HepG2 (cell line): ENCODE measurements at regions not wholly inside any gene's neighbourhood (a gene's known extent, or its start where the extent isn't known, plus 50 kb on each side); places are given as distances from the start of the nearest gene placed in this dataset.

Experiments
- ATAC-seq: fragments of 200-7000 bp; cut with Tn5 transposase; 3 replicates; pipeline ENCODE4 v1.9.1; 2020; ENCODE audit warnings: mild to moderate bottlenecking, moderate library complexity
- BruUV-seq: library from RNA; stranded (reverse); fragments of 400-500 nt; replicated peaks from 2 replicates; lab custom pipeline; 2021; lab: Mats Ljungman, UMichigan
- CTCF ChIA-PET: fragments of 300-600 bp; formaldehyde crosslinking; extraction: SDS; loops from one replicate; lab custom pipeline; 2021; ENCODE audit warnings: low total read pairs, inconsistent platforms, low intra/inter-chr PET ratio; lab: Yijun Ruan, JAX
- POLR2A ChIA-PET: fragments of 350-600 bp; sonication (Branson Sonifier 250); formaldehyde crosslinking; loops from one replicate; lab custom pipeline; 2020; ENCODE audit warnings: antibody characterized with exemption, inconsistent platforms; lab: Yijun Ruan, JAX
- DNase-seq: peaks from one replicate; pipeline ENCODE4 v3.0.0-alpha.2; 2015; ENCODE audit warnings: low spot score
- FAIRE-seq: peaks from 3 replicates; lab custom pipeline; 2011; peaks lifted over from hg19 to GRCh38; lab: Jason Lieb, UNC
- H2AFZ ChIP-seq: one replicate; pipeline ENCODE4 v1.6.1; 2011; ENCODE audit warnings: low read length, inconsistent platforms
- H3K27ac ChIP-seq: fragments of 300-600 bp; 3 replicates; pipeline ENCODE4 v1.8.0; 2011; ENCODE audit warnings: mixed run types, mild to moderate bottlenecking, mixed read lengths, low read length, inconsistent platforms; ENCODE audit not compliant: insufficient read depth; ENCODE audit errors: extremely low read length
- H3K27me3 ChIP-seq, 2 experiments: fragments of 200-600 bp in 1 of 2; 2 replicates in 1 of 2; 3 replicates in 1 of 2; pipeline versions ENCODE4 v1.6.0 to v1.8.0; 2011; ENCODE audit warnings: low read length in 2 of 2, mild to moderate bottlenecking in 2 of 2, moderate library complexity in 2 of 2, inconsistent platforms in 1 of 2; ENCODE audit not compliant: insufficient read depth in 2 of 2, control insufficient read depth in 1 of 2
- H3K36me3 ChIP-seq, 2 experiments: fragments of 200-600 bp in 1 of 2; replicated peaks in 1 of 2; 2 replicates in 1 of 2; 3 replicates in 1 of 2; pipeline versions ENCODE4 v1.5.1 to v1.8.0; 2011; ENCODE audit warnings: low read length in 2 of 2, inconsistent platforms in 1 of 2; ENCODE audit not compliant: insufficient read depth in 2 of 2, control insufficient read depth in 1 of 2
- H3K4me1 ChIP-seq: 2 replicates; pipeline ENCODE4 v1.5.1; 2012; ENCODE audit warnings: low read length, inconsistent platforms; ENCODE audit not compliant: insufficient read depth
- H3K4me2 ChIP-seq: 2 replicates; pipeline ENCODE4 v1.6.0; 2011; ENCODE audit warnings: low read depth, low read length, inconsistent platforms
- H3K4me3 ChIP-seq, 3 experiments: fragments of 200-600 bp in 1 of 3; sonication (generic), shearing (Covaris generic) in 1 of 3; replicated peaks in 1 of 3; 2 replicates each; pipeline ENCODE4 v1.5.1; 2011 to 2016; ENCODE audit warnings: low read length in 3 of 3, inconsistent platforms in 2 of 3, low read depth in 2 of 3, mild to moderate bottlenecking in 2 of 3, control low read depth in 1 of 3, mixed read lengths in 1 of 3; ENCODE audit not compliant: insufficient read depth in 1 of 3
- H3K79me2 ChIP-seq: one replicate; pipeline ENCODE4 v1.6.1; 2011; ENCODE audit warnings: low read length, inconsistent platforms; ENCODE audit not compliant: insufficient read depth
- H3K9ac ChIP-seq: 2 replicates; pipeline ENCODE4 v1.6.0; 2011; ENCODE audit warnings: mild to moderate bottlenecking, low read depth, low read length, inconsistent platforms; ENCODE audit not compliant: insufficient read depth
- H3K9me3 ChIP-seq: 2 replicates; pipeline ENCODE4 v1.5.1; 2012; ENCODE audit warnings: mild to moderate bottlenecking, low read length
- H4K20me1 ChIP-seq: 2 replicates; pipeline ENCODE4 v1.6.0; 2011; ENCODE audit warnings: inconsistent platforms, mild to moderate bottlenecking, low read length, moderate library complexity; ENCODE audit not compliant: insufficient read depth
- BRCA1 ChIP-seq: sonication (generic); formaldehyde crosslinking; IDR thresholded peaks from 2 replicates; pipeline ENCODE4 v1.4.0; 2020; ENCODE audit warnings: missing genetic modification reagents
- NFIB ChIP-seq: sonication (generic); formaldehyde crosslinking; IDR thresholded peaks from 2 replicates; pipeline ENCODE4 v1.9.0; 2021; ENCODE audit warnings: missing genetic modification reagents, mild to moderate bottlenecking, borderline replicate concordance
- NFYB ChIP-seq: sonication (generic); formaldehyde crosslinking; IDR thresholded peaks from 2 replicates; pipeline ENCODE4 v1.4.0; 2020; ENCODE audit warnings: missing genetic modification reagents
- ONECUT2 ChIP-seq: sonication (generic); formaldehyde crosslinking; IDR thresholded peaks from 2 replicates; pipeline ENCODE4 v1.4.0; 2020; ENCODE audit warnings: missing genetic modification reagents
- REL ChIP-seq: sonication (generic); formaldehyde crosslinking; conservative IDR thresholded peaks from 2 replicates; pipeline ENCODE4 v1.8.0; 2022; ENCODE audit warnings: mild to moderate bottlenecking, missing genetic modification reagents, moderate library complexity
- ZSCAN25 ChIP-seq: sonication (generic); formaldehyde crosslinking; IDR thresholded peaks from 2 replicates; pipeline ENCODE4 v1.8.0; 2022; ENCODE audit warnings: mild to moderate bottlenecking, missing genetic modification reagents
- WGBS: methylation state at CpG from one replicate; pipeline ENCODE4 v1.1.6; 2017; ENCODE audit warnings: low lambda C conversion rate; 5-methylcytosine and 5-hydroxymethylcytosine counted together
- in situ Hi-C: cut with HindIII; loops from 2 replicates; pipeline ENCODE4 v1.10.0; 2017; ENCODE audit warnings: low pct_unique_long_range_greater_than_20kb; ENCODE audit not compliant: extremely low pct_ligation_motif_present
- intact Hi-C: fragments of 100-400 bp; cut with micrococcal nuclease; formaldehyde crosslinking; loops from one replicate; pipeline ENCODE4 v1.10.0; 2022; ENCODE audit not compliant: unreplicated experiment
- TF ChIP-seq, protein P1 (sequence below): sonication (generic); formaldehyde crosslinking; conservative IDR thresholded peaks from 2 replicates; pipeline ENCODE4 v1.4.0; 2020; ENCODE audit warnings: missing genetic modification reagents
- TF ChIP-seq, protein P2 (sequence below): sonication (generic); formaldehyde crosslinking; IDR thresholded peaks from 2 replicates; pipeline ENCODE4 v1.4.0; 2020; ENCODE audit warnings: missing genetic modification reagents
- TF ChIP-seq, protein P3 (sequence below): IDR thresholded peaks from 2 replicates; pipeline ENCODE4 v1.6.1; 2012; ENCODE audit warnings: low read depth, low read length, improper control_type of control experiment
- TF ChIP-seq, protein P4 (sequence below): sonication (generic); formaldehyde crosslinking; IDR thresholded peaks from 2 replicates; pipeline ENCODE4 v1.9.0; 2021; ENCODE audit warnings: missing genetic modification reagents, borderline replicate concordance

DNA sequence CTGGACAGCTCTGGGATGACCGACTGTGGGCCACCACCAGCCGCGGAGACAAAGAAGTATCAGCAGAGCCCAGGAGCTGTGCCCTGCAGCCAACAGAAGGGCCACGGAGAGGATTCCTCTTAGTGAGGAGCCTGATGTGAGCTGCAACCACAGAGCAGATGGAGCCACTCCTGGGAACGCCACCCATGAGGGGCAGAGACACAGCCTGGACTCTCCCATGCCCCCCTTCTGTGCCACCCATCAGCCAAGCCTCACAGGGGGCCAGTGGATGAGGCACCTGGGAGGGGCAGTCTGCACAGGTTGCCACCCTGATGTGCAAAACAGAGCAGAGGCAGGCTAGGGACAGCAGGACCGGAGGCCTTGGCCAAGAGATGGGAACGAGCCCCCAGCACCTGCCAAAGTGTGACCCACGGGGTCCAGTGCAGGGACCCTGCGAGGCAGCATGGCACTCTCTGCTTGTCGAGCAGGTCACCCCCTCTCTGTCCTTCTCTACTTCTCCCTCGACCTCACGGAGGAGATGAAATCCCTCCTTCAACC, 380.7 kb upstream of the IRX1 start:
- ATAC-seq: no peak
- ChIA-PET CTCF (no interaction called here), POLR2A (no interaction called here)

More for the DNA sequence above, 380.7 kb upstream of the IRX1 start:
- TF ChIP-seq ONECUT2 (CRISPR knock-in tag) (no peak), NFYB (CRISPR knock-in tag) (no peak), ZSCAN25 (CRISPR knock-in tag) (no peak), NFIB (no peak), REL (CRISPR knock-in tag) (no peak), BRCA1 (CRISPR knock-in tag) (no peak)
- TF ChIP-seq, protein P1, sequence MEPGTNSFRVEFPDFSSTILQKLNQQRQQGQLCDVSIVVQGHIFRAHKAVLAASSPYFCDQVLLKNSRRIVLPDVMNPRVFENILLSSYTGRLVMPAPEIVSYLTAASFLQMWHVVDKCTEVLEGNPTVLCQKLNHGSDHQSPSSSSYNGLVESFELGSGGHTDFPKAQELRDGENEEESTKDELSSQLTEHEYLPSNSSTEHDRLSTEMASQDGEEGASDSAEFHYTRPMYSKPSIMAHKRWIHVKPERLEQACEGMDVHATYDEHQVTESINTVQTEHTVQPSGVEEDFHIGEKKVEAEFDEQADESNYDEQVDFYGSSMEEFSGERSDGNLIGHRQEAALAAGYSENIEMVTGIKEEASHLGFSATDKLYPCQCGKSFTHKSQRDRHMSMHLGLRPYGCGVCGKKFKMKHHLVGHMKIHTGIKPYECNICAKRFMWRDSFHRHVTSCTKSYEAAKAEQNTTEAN: no peak
- TF ChIP-seq, protein P2, sequence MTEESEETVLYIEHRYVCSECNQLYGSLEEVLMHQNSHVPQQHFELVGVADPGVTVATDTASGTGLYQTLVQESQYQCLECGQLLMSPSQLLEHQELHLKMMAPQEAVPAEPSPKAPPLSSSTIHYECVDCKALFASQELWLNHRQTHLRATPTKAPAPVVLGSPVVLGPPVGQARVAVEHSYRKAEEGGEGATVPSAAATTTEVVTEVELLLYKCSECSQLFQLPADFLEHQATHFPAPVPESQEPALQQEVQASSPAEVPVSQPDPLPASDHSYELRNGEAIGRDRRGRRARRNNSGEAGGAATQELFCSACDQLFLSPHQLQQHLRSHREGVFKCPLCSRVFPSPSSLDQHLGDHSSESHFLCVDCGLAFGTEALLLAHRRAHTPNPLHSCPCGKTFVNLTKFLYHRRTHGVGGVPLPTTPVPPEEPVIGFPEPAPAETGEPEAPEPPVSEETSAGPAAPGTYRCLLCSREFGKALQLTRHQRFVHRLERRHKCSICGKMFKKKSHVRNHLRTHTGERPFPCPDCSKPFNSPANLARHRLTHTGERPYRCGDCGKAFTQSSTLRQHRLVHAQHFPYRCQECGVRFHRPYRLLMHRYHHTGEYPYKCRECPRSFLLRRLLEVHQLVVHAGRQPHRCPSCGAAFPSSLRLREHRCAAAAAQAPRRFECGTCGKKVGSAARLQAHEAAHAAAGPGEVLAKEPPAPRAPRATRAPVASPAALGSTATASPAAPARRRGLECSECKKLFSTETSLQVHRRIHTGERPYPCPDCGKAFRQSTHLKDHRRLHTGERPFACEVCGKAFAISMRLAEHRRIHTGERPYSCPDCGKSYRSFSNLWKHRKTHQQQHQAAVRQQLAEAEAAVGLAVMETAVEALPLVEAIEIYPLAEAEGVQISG (CRISPR knock-in tag): no peak
- TF ChIP-seq, protein P3, sequence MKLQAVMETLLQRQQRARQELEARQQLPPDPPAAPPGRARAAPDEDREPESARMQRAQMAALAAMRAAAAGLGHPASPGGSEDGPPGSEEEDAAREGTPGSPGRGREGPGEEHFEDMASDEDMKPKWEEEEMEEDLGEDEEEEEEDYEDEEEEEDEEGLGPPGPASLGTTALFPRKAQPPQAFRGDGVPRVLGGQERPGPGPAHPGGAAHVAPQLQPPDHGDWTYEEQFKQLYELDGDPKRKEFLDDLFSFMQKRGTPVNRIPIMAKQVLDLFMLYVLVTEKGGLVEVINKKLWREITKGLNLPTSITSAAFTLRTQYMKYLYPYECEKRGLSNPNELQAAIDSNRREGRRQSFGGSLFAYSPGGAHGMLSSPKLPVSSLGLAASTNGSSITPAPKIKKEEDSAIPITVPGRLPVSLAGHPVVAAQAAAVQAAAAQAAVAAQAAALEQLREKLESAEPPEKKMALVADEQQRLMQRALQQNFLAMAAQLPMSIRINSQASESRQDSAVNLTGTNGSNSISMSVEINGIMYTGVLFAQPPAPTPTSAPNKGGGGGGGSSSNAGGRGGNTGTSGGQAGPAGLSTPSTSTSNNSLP: no peak
- TF ChIP-seq, protein P4, sequence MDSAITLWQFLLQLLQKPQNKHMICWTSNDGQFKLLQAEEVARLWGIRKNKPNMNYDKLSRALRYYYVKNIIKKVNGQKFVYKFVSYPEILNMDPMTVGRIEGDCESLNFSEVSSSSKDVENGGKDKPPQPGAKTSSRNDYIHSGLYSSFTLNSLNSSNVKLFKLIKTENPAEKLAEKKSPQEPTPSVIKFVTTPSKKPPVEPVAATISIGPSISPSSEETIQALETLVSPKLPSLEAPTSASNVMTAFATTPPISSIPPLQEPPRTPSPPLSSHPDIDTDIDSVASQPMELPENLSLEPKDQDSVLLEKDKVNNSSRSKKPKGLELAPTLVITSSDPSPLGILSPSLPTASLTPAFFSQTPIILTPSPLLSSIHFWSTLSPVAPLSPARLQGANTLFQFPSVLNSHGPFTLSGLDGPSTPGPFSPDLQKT (CRISPR knock-in tag): no peak
- TF ChIP-seq, all 625 proteins: peak for 0
- Histone ChIP-seq H2AFZ (no peak overlapping the region), H3K79me2 (no peaks in the 10 kb centered on the region), H3K4me1 (no peaks in the 10 kb centered on the region), H3K27me3 (peaks cover 0 to 1% of the 10 kb centered on the region in 2 experiments; a peak in 2 of 5 replicates), H3K4me2 (no peak overlapping the region), H3K36me3 (no peaks in the 10 kb centered on the region), H3K27ac (no peak overlapping the region), H3K4me3 (no peak overlapping the region), H3K9ac (no peak overlapping the region), H4K20me1 (no peaks in the 10 kb centered on the region), H3K9me3 (no peaks in the 10 kb centered on the region)
- intact Hi-C loops (no loop called here), in situ Hi-C loops (no loop called here)
- no peak for DNase-seq
- WGBS: 33% methylated on average over 7 of the region's 12 CpGs
- no peak for FAIRE-seq
- BruUV-seq: no TSS peak
